ENCODE measurements at regions not wholly inside any gene's neighbourhood (a gene's known extent, or its start where the extent isn't known, plus 50 kb on each side); places are given as distances from the start of the nearest gene placed in this dataset.
"Not testable (repeated sequence)": the region's sequence is repeated elsewhere in the genome, so short reads cannot be mapped to it uniquely, and the experiment has no call there.

GRCh38 chr18:1778496-1779178 is 792.7 kb downstream of the METTL4 start:
- H3K27ac ChIP-seq: no peak overlapping the region
- POLR2A ChIA-PET (ENCODE audit: low non-redundant PET): no interaction called here
- no peak for DNase-seq (ENCODE audit: low spot score)
- TF ChIP-seq CTCF (conservative IDR thresholded peaks at IDR 0.05; ENCODE audit: low read depth): no peak
- CTCF ChIA-PET: interaction anchor here (0.6 kb wide), 1 partner anchor 982 kb away, joined by 3 read pairs; no protein-coding TSS in a partner anchor

GRCh38 chr18:1779587-1779986 is 791.7 kb downstream of the METTL4 start:
- ChIA-PET POLR2A (ENCODE audit: low non-redundant PET) (no interaction called here), CTCF (no interaction called here)
- DNase-seq (ENCODE audit: low spot score): no peak
- no peak overlapping the region for H3K27ac ChIP-seq
- no peak for TF ChIP-seq CTCF (conservative IDR thresholded peaks at IDR 0.05; ENCODE audit: low read depth)

GRCh38 chr18:1784113-1784512 is 787.2 kb downstream of the METTL4 start:
- ChIA-PET POLR2A (ENCODE audit: low non-redundant PET) (no interaction called here), CTCF (no interaction called here)
- no peak for DNase-seq (ENCODE audit: low spot score)
- TF ChIP-seq CTCF (conservative IDR thresholded peaks at IDR 0.05; ENCODE audit: low read depth): no peak
- H3K27ac ChIP-seq: no peak overlapping the region

- POLR2A ChIA-PET (ENCODE audit: low non-redundant PET); DNase-seq (ENCODE audit: low spot score); H3K27ac ChIP-seq; CTCF ChIA-PET: not testable (repeated sequence)
Measured at GRCh38 chr18:1785980-1786379, 785.3 kb downstream of the METTL4 start.

GRCh38 chr18:1796636-1797035 is 774.7 kb downstream of the METTL4 start:
- no peak for DNase-seq (ENCODE audit: low spot score)
- no peak overlapping the region for H3K27ac ChIP-seq
- TF ChIP-seq CTCF (conservative IDR thresholded peaks at IDR 0.05; ENCODE audit: low read depth): no peak
- ChIA-PET CTCF (no interaction called here), POLR2A (ENCODE audit: low non-redundant PET) (no interaction called here)

- no peak for TF ChIP-seq CTCF (conservative IDR thresholded peaks at IDR 0.05; ENCODE audit: low read depth)
- DNase-seq (ENCODE audit: low spot score): no peak
- H3K27ac ChIP-seq: no peak overlapping the region
- POLR2A ChIA-PET (ENCODE audit: low non-redundant PET): no interaction called here
- CTCF ChIA-PET: no interaction called here
Measured at GRCh38 chr18:1797235-1797634, 774.1 kb downstream of the METTL4 start.

- TF ChIP-seq CTCF (conservative IDR thresholded peaks at IDR 0.05; ENCODE audit: low read depth): no peak
- H3K27ac ChIP-seq: no peak overlapping the region
- ChIA-PET CTCF (interaction anchor here (0.7 kb wide), 1 partner anchor 20 kb away, joined by 3 read pairs; no protein-coding TSS in a partner anchor), POLR2A (ENCODE audit: low non-redundant PET) (no interaction called here)
- no peak for DNase-seq (ENCODE audit: low spot score)
Measured at GRCh38 chr18:1805521-1805920, 765.8 kb downstream of the METTL4 start.
